Glutamatergic neuron (in vitro differentiated cells): ENCODE measurements at regions not wholly inside any gene's neighbourhood (a gene's known extent, or its start where the extent isn't known, plus 50 kb on each side); places are given as distances from the start of the nearest gene placed in this dataset.

ENCODE experiments used
- DNase-seq: peaks from one replicate; pipeline ENCODE4 v3.0.0; 2022
- H3K27ac Mint-ChIP-seq: one replicate; pipeline ENCODE4 v1.8.0; 2020; ENCODE audit warnings: mild to moderate bottlenecking, mixed read lengths, inconsistent platforms; ENCODE audit not compliant: unreplicated experiment
- H3K27me3 Mint-ChIP-seq: one replicate; pipeline ENCODE4 v1.8.0; 2020; ENCODE audit warnings: mild to moderate bottlenecking, moderate library complexity, mixed read lengths, inconsistent platforms; ENCODE audit not compliant: unreplicated experiment
- H3K36me3 Mint-ChIP-seq: one replicate; pipeline ENCODE4 v1.8.0; 2020; ENCODE audit warnings: mild to moderate bottlenecking, mixed read lengths, inconsistent platforms; ENCODE audit not compliant: unreplicated experiment
- H3K4me1 Mint-ChIP-seq: one replicate; pipeline ENCODE4 v1.8.0; 2020; ENCODE audit warnings: mild to moderate bottlenecking, low read depth, mixed read lengths, inconsistent platforms; ENCODE audit not compliant: unreplicated experiment
- H3K4me3 Mint-ChIP-seq: one replicate; pipeline ENCODE4 v1.8.0; 2020; ENCODE audit warnings: mild to moderate bottlenecking, mixed read lengths, inconsistent platforms; ENCODE audit not compliant: unreplicated experiment
- H3K9me3 Mint-ChIP-seq: one replicate; pipeline ENCODE4 v1.8.0; 2020; ENCODE audit warnings: mild to moderate bottlenecking, moderate library complexity, mixed read lengths, inconsistent platforms; ENCODE audit not compliant: unreplicated experiment
- TF ChIP-seq, protein P1 (sequence below): fragments of 200-600 bp; sonication (generic); IDR thresholded peaks from one replicate; pipeline ENCODE4 v1.5.0; 2021; ENCODE audit not compliant: partially characterized antibody, unreplicated experiment

DNA sequence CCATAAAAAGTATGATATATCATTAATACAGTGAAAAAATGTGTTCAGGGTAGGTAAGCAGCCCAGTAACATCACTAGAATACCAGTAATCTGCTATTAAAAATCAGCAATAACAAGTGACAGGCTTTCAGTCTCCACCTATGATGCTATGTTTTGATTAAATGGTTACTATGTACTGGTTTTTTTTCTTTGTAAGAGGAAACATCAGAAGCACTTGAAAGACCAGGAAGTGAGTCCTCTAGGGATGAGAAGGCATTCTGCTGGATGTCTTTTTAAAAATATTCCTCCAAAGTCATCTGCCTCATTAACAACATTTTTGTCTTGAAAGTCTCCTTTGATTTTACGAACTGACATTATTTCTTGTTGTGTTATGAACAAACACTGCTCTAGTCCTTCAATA, 136.0 kb upstream of the FAM98A start:
- TF ChIP-seq, protein P1, sequence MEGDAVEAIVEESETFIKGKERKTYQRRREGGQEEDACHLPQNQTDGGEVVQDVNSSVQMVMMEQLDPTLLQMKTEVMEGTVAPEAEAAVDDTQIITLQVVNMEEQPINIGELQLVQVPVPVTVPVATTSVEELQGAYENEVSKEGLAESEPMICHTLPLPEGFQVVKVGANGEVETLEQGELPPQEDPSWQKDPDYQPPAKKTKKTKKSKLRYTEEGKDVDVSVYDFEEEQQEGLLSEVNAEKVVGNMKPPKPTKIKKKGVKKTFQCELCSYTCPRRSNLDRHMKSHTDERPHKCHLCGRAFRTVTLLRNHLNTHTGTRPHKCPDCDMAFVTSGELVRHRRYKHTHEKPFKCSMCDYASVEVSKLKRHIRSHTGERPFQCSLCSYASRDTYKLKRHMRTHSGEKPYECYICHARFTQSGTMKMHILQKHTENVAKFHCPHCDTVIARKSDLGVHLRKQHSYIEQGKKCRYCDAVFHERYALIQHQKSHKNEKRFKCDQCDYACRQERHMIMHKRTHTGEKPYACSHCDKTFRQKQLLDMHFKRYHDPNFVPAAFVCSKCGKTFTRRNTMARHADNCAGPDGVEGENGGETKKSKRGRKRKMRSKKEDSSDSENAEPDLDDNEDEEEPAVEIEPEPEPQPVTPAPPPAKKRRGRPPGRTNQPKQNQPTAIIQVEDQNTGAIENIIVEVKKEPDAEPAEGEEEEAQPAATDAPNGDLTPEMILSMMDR = no peak
- H3K27me3 Mint-ChIP-seq = no peaks in the 10 kb centered on the region
- DNase-seq = no peak
- no peak overlapping the region for H3K27ac Mint-ChIP-seq
- no peaks in the 10 kb centered on the region for H3K9me3 Mint-ChIP-seq
- no peak overlapping the region for H3K4me3 Mint-ChIP-seq
- H3K4me1 Mint-ChIP-seq = no peaks in the 10 kb centered on the region
- no peaks in the 10 kb centered on the region for H3K36me3 Mint-ChIP-seq

DNA sequence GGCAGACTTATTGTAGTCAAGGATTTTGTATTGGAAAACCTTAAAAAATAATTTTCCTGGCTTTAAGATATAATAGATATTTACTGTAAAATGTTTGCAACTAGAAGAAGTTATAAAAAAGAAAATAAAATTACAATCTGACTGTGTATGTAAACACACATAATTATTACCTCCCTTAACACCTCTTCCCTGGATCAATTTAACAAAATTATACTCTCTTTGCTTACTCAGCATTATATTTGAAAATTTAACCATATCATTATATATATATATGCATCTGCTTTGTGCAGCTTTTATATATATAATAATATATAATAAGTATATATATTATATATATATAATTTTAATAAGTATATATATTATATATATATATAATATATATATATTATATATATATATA, 131.7 kb upstream of the FAM98A start:
- peaks cover 2% of the 10 kb centered on the region for H3K27me3 Mint-ChIP-seq
- H3K4me3 Mint-ChIP-seq = no peak overlapping the region
- H3K27ac Mint-ChIP-seq = no peak overlapping the region
- no peak for DNase-seq
- TF ChIP-seq, protein P1 = no peak
- no peaks in the 10 kb centered on the region for H3K4me1 Mint-ChIP-seq
- peaks cover 6% of the 10 kb centered on the region for H3K36me3 Mint-ChIP-seq
- H3K9me3 Mint-ChIP-seq = peaks cover 2% of the 10 kb centered on the region

DNA sequence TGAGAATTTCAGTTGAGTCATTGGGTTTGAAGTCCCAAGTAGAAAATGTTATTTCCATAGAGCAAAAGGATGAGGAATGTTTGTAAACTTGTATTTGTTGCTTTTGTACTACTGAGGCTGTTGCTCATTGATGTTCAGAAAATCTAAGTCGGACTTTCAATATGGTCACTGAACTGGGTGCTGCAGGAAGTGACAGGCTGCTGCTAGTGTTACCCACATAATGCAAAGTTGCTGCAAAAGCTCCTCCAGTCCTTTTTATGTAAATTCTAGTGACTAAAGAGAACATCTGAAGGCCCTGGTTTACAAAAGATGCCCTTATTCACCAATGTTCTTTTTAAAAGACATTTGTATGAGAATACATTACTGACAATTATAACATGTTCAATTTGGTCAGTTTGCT, 131.1 kb upstream of the FAM98A start:
- Mint-ChIP-seq H3K4me1 (no peaks in the 10 kb centered on the region), H3K27ac (no peak overlapping the region), H3K27me3 (peaks cover 2% of the 10 kb centered on the region), H3K36me3 (peaks cover 6% of the 10 kb centered on the region), H3K4me3 (no peak overlapping the region), H3K9me3 (peaks cover 2% of the 10 kb centered on the region)
- TF ChIP-seq, protein P1 = no peak
- DNase-seq = no peak

DNA sequence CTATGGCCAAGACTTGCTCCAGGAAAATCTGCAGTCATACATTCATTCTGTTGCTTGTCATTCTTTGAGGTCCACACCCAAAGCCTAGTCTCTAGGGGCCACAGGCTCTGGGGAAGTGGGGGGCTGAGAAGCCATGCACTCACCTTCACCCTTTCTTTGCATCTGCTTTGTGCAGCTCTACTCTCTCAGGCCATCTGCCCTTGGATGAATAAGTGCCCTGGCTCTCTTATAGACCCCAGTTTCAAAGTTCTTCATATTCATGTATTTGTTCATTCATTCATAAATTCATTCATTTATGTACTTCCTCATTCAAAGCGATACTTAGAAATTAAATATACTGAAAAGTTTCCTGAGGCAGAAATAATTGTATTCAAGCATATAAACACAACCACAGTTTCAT, 130.3 kb upstream of the FAM98A start:
- no peak overlapping the region for H3K27ac Mint-ChIP-seq
- H3K4me3 Mint-ChIP-seq = no peak overlapping the region
- H3K27me3 Mint-ChIP-seq = peaks cover 2% of the 10 kb centered on the region
- H3K4me1 Mint-ChIP-seq = no peaks in the 10 kb centered on the region
- peaks cover 6% of the 10 kb centered on the region for H3K36me3 Mint-ChIP-seq
- DNase-seq = no peak
- H3K9me3 Mint-ChIP-seq = peaks cover 2% of the 10 kb centered on the region
- TF ChIP-seq, protein P1 = no peak

DNA sequence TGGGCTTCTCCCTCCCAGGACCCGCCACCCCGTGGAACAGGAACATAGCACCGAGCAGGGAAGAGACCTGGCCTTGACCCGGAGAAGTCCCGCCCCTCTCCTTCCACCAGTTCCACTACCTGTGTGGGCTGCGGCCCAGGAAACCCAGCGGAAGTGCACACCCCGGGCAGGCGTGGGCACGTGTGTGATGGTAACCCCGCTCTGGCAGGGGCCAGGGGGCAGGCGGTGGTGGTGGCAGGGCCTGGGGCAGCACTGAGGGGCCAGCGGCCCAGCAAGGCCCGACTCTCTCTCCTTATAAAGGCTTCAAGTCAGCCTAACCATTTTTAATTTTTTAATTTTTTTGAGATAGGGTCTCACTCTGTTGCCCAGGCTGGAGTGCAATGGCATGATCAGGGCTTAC, 129.0 kb upstream of the FAM98A start:
- Mint-ChIP-seq H3K27me3 (peaks cover 2% of the 10 kb centered on the region), H3K27ac (no peak overlapping the region), H3K9me3 (peaks cover 2% of the 10 kb centered on the region), H3K4me1 (no peaks in the 10 kb centered on the region), H3K36me3 (peaks cover 6% of the 10 kb centered on the region), H3K4me3 (no peak overlapping the region)
- no peak for DNase-seq
- TF ChIP-seq, protein P1 = no peak
